Progenitor cell of endocrine pancreas (in vitro differentiated cells): ENCODE measurements at regions not wholly inside any gene's neighbourhood (a gene's known extent, or its start where the extent isn't known, plus 50 kb on each side); places are given as distances from the start of the nearest gene placed in this dataset.

Experiments
- DNase-seq: peaks from one replicate; pipeline ENCODE4 v3.0.0; 2021; ENCODE audit warnings: low spot score; ENCODE audit not compliant: unreplicated experiment
- H3K27ac Mint-ChIP-seq: 2 replicates; pipeline ENCODE4 v1.8.0; 2021; ENCODE audit warnings: mild to moderate bottlenecking, moderate library complexity, mixed read lengths
- H3K27me3 Mint-ChIP-seq: 2 replicates; pipeline ENCODE4 v1.8.0; 2021; ENCODE audit warnings: mixed read lengths
- H3K36me3 Mint-ChIP-seq: 2 replicates; pipeline ENCODE4 v1.8.0; 2022; ENCODE audit warnings: mixed read lengths; ENCODE audit not compliant: insufficient read depth
- H3K4me1 Mint-ChIP-seq: 2 replicates; pipeline ENCODE4 v1.8.0; 2021; ENCODE audit warnings: low read depth, mixed read lengths
- H3K4me3 Mint-ChIP-seq: 2 replicates; pipeline ENCODE4 v1.8.0; 2021; ENCODE audit warnings: low read depth, mild to moderate bottlenecking, moderate library complexity, mixed read lengths
- H3K9me3 Mint-ChIP-seq: 2 replicates; pipeline ENCODE4 v1.8.0; 2021; ENCODE audit warnings: low read depth, mixed read lengths
- TF ChIP-seq, protein P1 (sequence below): fragments of 200-600 bp; sonication (generic); IDR thresholded peaks from one replicate; pipeline ENCODE4 v1.5.0; 2021; ENCODE audit warnings: antibody characterized with exemption, mild to moderate bottlenecking; ENCODE audit not compliant: unreplicated experiment

DNA sequence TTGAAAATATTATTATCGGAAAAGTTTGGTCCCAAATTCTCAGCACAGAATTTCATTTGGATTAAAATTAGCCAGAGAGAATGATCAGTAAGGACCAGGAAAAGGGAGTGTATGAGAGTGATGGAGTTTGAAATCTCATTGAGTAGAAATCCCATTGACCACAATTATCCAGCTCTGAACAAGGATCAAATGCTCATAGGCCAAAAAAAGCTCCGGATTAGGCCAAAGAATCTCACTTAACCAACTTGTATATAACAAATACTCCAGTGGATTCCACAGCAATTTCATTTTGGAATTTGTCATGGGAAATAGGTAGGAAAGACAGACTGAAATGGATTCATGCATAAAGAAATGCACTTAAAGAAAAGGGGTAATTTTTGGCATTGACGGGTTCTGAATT lies 83.9 kb upstream of the SORBS2 start:
- H3K36me3 Mint-ChIP-seq = no peaks in the 10 kb centered on the region
- H3K4me3 Mint-ChIP-seq = no peak overlapping the region
- H3K9me3 Mint-ChIP-seq = peaks cover 6% of the 10 kb centered on the region
- no peak overlapping the region for H3K27ac Mint-ChIP-seq
- H3K4me1 Mint-ChIP-seq = no peaks in the 10 kb centered on the region
- TF ChIP-seq, protein P1, sequence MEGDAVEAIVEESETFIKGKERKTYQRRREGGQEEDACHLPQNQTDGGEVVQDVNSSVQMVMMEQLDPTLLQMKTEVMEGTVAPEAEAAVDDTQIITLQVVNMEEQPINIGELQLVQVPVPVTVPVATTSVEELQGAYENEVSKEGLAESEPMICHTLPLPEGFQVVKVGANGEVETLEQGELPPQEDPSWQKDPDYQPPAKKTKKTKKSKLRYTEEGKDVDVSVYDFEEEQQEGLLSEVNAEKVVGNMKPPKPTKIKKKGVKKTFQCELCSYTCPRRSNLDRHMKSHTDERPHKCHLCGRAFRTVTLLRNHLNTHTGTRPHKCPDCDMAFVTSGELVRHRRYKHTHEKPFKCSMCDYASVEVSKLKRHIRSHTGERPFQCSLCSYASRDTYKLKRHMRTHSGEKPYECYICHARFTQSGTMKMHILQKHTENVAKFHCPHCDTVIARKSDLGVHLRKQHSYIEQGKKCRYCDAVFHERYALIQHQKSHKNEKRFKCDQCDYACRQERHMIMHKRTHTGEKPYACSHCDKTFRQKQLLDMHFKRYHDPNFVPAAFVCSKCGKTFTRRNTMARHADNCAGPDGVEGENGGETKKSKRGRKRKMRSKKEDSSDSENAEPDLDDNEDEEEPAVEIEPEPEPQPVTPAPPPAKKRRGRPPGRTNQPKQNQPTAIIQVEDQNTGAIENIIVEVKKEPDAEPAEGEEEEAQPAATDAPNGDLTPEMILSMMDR = no peak
- no peak for DNase-seq
- peaks cover 4% of the 10 kb centered on the region for H3K27me3 Mint-ChIP-seq

DNA sequence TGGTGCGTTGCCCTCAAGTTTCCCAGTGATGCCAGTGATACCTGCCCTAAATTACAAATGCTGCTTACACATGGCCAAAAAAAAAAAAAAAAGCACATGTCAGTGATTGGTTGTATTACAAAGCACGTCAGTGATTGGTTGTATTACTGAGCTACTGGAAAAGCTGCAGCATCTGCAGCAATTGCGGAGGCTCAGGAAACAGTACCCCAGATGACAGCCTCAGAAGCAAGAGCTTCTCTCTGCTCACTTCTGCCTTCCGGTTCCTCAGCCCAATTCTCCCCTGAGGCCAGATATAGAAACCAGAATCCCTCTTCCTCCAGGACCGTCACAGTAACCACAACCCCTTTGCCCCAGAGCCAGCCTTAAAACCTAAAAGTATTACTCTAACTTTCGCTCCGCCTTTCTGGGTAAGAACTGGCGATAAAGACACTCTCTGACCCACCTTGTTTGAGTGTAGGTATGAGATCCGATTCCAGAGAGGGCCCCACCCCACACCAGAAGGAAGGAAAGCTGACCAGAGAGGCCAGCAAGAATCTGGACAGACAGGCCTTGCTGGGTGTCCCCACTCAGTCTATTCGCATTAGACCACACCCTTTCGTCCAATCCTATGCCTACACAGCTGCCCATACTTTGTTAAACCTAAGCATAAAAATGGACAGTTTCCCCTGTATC lies 85.0 kb upstream of the SORBS2 start:
- H3K27ac Mint-ChIP-seq = no peak overlapping the region
- no peak for DNase-seq
- H3K9me3 Mint-ChIP-seq = peaks cover 6% of the 10 kb centered on the region
- H3K36me3 Mint-ChIP-seq = no peaks in the 10 kb centered on the region
- H3K4me1 Mint-ChIP-seq = no peaks in the 10 kb centered on the region
- TF ChIP-seq, protein P1 = no peak
- H3K4me3 Mint-ChIP-seq = no peak overlapping the region
- peaks cover 4% of the 10 kb centered on the region for H3K27me3 Mint-ChIP-seq

DNA sequence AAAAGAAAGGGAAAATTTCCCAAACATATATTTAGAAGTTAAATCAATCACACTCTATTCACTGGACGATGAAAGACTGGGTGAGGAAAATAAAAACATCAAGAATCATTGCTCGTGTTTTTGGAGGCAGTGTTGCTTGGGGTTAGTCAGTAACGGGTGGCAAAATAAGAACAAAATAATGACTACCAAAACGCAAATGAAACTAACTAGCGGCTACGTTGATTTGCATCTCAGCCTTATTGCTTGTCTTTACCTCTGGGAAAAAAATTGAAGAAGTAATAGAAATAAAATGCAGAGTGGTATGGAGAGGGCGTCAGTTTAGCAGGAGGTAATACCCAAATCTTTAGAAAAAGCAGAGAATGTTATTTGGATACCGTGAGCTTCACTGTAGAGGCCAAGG lies 86.4 kb upstream of the SORBS2 start:
- Mint-ChIP-seq H3K4me3 (no peak overlapping the region), H3K27me3 (peaks cover 4% of the 10 kb centered on the region), H3K36me3 (no peaks in the 10 kb centered on the region), H3K4me1 (no peaks in the 10 kb centered on the region), H3K27ac (no peak overlapping the region), H3K9me3 (no peaks in the 10 kb centered on the region)
- DNase-seq = no peak
- TF ChIP-seq, protein P1 = no peak

DNA sequence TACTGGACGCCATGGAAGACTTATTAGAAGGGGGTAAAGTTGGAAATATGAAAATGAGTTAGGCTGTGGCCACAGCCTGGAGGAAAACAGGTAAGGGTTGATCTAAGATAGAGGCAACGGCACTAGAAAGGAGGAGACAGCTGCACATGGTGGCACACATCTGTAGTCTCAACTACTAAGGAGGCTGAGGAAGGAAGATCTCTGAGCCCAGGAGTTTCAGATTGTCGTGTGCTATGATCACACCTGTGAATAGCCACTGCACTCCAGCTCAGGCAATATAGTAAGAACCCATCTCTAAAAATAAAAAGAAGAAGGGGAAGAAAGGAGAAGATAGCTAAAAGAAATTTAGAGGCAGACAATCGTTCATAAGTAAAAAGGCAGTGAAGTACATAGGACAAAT lies 87.8 kb upstream of the SORBS2 start:
- no peak for DNase-seq
- H3K9me3 Mint-ChIP-seq = no peaks in the 10 kb centered on the region
- H3K4me3 Mint-ChIP-seq = no peak overlapping the region
- no peaks in the 10 kb centered on the region for H3K4me1 Mint-ChIP-seq
- H3K36me3 Mint-ChIP-seq = no peaks in the 10 kb centered on the region
- no peak overlapping the region for H3K27ac Mint-ChIP-seq
- TF ChIP-seq, protein P1 = no peak
- peaks cover 4% of the 10 kb centered on the region for H3K27me3 Mint-ChIP-seq

DNA sequence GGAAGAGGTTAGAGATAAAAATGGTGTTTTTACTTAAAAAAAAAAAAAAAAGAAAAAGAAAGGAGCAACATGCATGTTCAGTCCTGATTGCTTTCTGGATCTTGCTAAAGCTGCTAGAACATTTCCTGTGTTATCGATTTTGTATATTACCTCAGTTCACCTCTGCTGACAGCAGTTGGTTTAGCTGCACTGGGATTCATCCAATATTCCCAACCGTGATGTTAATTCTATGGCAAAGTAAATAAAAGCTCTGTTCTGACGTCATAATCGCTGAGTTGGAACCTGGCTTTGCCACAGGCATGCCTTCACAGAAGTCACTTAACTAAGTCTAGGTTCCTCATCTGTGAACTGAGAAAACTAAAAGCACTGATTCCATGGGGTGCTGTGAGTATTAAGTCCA lies 90.7 kb upstream of the SORBS2 start:
- Mint-ChIP-seq H3K36me3 (no peaks in the 10 kb centered on the region), H3K4me3 (no peak overlapping the region), H3K27me3 (peaks cover 4% of the 10 kb centered on the region), H3K4me1 (no peaks in the 10 kb centered on the region), H3K9me3 (no peaks in the 10 kb centered on the region), H3K27ac (no peak overlapping the region)
- no peak for DNase-seq
- TF ChIP-seq, protein P1 = no peak
